LNCAP (cell line): ENCODE measurements at regions not wholly inside any gene's neighbourhood (a gene's known extent, or its start where the extent isn't known, plus 50 kb on each side); places are given as distances from the start of the nearest gene placed in this dataset.
A peak's percentile ranks its signal among the peaks of the same experiment; 100 is the strongest.

Source experiments
- TF ChIP-seq, protein P1 (sequence below): fragments of 450-650 bp; IDR thresholded peaks from 2 replicates; pipeline ENCODE4 v1.5.1; 2017; ENCODE audit warnings: mild to moderate bottlenecking

DNA sequence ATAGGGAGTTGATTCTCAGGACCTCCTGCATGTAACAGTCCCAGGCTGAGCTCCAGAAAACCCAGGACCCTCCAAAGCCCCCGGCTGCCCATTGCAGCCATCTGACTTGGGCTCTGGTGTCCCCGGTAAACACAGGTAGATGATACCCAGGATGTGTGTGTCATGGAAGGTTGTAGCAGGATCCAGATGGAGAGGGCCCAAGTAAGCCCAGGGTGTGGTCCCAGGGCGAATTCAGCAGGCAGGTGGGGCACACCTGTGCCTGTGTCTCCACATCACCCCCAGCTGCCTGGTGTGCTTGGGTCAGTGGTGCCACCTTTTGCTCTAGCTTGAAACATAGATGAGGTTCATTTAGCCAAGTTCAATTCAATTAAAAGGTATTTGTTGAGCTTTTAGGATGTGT, 524.1 kb downstream of the GLRX3 start:
- TF ChIP-seq, protein P1, sequence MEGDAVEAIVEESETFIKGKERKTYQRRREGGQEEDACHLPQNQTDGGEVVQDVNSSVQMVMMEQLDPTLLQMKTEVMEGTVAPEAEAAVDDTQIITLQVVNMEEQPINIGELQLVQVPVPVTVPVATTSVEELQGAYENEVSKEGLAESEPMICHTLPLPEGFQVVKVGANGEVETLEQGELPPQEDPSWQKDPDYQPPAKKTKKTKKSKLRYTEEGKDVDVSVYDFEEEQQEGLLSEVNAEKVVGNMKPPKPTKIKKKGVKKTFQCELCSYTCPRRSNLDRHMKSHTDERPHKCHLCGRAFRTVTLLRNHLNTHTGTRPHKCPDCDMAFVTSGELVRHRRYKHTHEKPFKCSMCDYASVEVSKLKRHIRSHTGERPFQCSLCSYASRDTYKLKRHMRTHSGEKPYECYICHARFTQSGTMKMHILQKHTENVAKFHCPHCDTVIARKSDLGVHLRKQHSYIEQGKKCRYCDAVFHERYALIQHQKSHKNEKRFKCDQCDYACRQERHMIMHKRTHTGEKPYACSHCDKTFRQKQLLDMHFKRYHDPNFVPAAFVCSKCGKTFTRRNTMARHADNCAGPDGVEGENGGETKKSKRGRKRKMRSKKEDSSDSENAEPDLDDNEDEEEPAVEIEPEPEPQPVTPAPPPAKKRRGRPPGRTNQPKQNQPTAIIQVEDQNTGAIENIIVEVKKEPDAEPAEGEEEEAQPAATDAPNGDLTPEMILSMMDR = no peak

DNA sequence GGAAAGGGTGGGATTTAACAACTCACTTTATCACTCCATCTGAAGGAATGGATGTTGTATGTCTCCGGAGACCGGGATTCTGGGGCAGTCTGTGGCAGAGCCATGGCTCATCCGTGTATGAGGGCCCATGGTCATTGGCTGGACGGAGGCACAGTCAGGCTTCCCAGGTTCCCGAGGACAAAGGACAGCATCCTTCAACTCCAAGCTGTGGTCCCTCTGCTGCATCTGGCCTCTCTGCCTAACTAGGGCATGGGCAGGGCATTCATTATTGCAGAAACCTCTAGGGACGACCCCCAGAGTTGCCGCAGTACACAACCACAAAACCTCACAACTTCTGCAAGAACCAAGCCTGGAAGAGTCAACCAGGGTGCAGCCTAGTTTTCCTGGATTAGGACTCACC, 525.2 kb downstream of the GLRX3 start:
- TF ChIP-seq, protein P1 = no peak

DNA sequence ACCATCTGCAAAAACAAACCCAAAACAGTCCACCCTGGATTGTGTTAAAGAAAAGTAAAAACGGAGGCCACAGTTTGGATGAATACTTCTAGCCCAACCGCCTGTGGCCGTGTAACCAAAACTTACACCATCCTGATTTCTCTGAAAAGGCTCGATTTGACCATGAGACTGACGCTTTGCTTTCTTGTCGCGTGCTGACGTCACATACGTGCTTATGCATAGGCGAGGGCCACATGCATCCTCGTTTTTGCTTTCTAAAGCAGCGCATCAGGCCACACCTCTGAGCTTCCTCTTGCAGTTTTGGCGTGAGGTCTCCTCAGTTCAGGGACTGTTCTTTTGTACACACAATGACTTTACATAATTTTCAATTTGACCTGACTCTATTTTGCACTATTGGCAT, 526.6 kb downstream of the GLRX3 start:
- TF ChIP-seq, protein P1 = no peak

DNA sequence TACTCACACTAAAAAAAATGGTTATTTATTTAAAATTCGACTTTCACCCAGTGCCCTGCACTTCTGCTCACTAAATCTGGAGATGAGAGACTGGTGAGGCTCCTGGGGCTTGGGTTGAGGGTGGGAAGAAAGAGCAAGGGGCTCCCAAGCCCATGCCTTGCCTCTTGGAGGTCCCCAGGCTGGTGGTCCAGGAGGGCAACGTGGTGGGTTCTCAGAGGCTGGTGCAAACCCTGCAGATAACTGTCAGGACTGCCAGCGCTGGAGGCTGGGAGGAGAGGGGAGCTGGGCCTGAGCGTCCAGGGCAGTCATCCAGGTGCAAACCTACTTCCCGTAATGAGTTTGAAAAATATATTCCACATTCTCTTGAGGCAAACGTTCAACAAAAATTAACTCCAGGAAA, 528.3 kb downstream of the GLRX3 start:
- TF ChIP-seq, protein P1 = no peak

DNA sequence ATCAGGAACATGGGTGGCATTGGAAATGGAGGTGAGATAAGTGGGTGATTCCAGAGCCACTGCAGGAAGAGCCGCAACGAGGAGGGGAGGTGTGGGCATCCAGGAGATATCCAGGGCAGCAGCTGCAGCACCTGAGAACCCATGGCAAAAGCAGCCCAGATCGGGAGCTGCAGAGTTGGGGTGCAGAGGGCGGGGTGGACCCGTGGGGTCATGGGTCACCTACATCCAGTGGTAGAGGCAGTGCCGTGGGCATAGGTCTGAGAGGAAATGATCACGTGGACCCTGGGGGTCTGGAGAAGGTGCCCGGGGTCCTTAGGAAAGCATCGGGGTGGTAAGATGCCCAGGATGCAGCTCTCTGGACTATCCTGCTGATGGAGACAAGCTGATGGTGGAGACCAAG, 530.0 kb downstream of the GLRX3 start:
- TF ChIP-seq, protein P1 = no peak

DNA sequence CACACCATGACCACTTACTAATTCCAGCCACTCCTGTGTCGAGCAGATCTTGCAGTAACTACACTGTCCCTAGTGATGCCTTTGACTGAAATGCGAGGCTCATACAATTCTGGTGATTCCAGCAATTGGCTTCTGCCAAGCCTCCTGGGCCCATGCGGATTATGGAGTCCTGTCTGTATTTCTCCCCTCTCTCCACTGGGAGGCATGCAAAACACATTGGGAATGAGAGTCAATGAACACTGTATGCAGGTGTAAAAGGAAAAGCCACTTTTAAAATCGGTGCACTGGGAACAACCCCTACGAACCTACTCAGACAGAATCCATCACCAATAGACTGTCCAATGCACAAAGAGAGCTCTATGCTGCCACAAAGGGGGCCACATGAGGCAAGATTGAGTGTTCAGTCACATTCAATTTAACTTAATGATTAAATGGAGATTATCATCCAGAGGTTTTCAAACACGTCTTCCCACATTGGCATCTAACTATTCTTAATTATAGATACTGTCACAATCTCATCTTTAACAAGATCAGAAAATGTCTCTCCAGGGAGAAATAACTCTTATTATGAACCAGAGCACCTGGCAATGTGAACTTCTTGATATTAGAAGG, 550.6 kb downstream of the GLRX3 start:
- TF ChIP-seq, protein P1 = peak; percentile 69

DNA sequence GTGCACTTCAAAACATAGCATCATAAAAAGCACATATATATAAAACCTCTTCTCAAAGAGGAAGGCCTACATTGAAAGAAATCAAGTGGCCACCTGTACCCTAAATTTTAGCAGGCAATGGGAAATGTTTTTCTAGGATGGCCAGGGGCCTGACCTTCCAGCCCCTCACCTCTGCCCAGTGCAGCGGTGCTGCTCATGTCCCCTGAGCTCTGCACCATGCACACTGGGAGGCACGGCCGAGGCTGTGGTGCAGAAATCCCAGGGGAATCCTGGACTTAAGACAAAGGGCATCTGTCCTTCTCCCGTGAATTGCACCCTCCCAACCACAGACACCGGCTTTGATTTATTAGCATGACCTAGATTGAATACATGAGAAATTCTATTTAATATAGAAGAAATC, 551.4 kb downstream of the GLRX3 start:
- TF ChIP-seq, protein P1 = no peak
